GM12891 (cell line): ENCODE measurements at regions not wholly inside any gene's neighbourhood (a gene's known extent, or its start where the extent isn't known, plus 50 kb on each side); places are given as distances from the start of the nearest gene placed in this dataset.

ENCODE experiments used
- DNase-seq: peaks from one replicate; pipeline ENCODE4 v3.0.0; 2011; ENCODE audit warnings: low spot score; ENCODE audit not compliant: insufficient read length
- FAIRE-seq: peaks from 2 replicates; lab custom pipeline; 2011; peaks lifted over from hg19 to GRCh38; lab: Jason Lieb, UNC
- PAX5 ChIP-seq: IDR thresholded peaks from 2 replicates; pipeline ENCODE4 v1.6.1; 2011; ENCODE audit warnings: low read length, moderate library complexity, mild to moderate bottlenecking; ENCODE audit not compliant: insufficient read depth, severe bottlenecking
- POLR2A ChIP-seq: IDR thresholded peaks from 2 replicates; pipeline ENCODE4 v1.6.1; 2011; ENCODE audit warnings: low read depth, low read length, control low read depth
- POLR2AphosphoS5 ChIP-seq: IDR thresholded peaks from 2 replicates; pipeline ENCODE4 v1.6.1; 2011; ENCODE audit warnings: low read depth, low read length, control low read depth
- POU2F2 ChIP-seq: IDR thresholded peaks from 2 replicates; pipeline ENCODE4 v1.6.1; 2011; ENCODE audit warnings: low read depth, mild to moderate bottlenecking, control low read depth, low read length, moderate library complexity
- SPI1 ChIP-seq: IDR thresholded peaks from 2 replicates; pipeline ENCODE4 v1.6.1; 2011; ENCODE audit warnings: low read depth, low read length, control low read depth
- TAF1 ChIP-seq: IDR thresholded peaks from 2 replicates; pipeline ENCODE4 v1.6.1; 2011; ENCODE audit warnings: low read depth, low read length, control low read depth

GRCh38 chr6:17012421-17013225, 89.2 kb upstream of the STMND1 start:
- TF ChIP-seq POU2F2 = no peak
- DNase-seq (no peak), FAIRE-seq (no peak)

GRCh38 chr6:17011985-17012384, 89.9 kb upstream of the STMND1 start:
- FAIRE-seq (no peak), DNase-seq (no peak)
- TF ChIP-seq POU2F2 = no peak

- DNase-seq (no peak), FAIRE-seq (no peak)
- no peak for TF ChIP-seq PAX5
- no peak for TF ChIP-seq TAF1
- TF ChIP-seq POU2F2 = no peak
- TF ChIP-seq POLR2AphosphoS5 = no peak
- TF ChIP-seq POLR2A = no peak
- TF ChIP-seq SPI1 = no peak
Observed at GRCh38 chr6:17007749-17008148, 94.1 kb upstream of the STMND1 start.

- no peak for FAIRE-seq
- TF ChIP-seq POLR2A = no peak
- TF ChIP-seq TAF1 = no peak
- no peak for TF ChIP-seq POU2F2
- no peak for TF ChIP-seq PAX5
- no peak for TF ChIP-seq POLR2AphosphoS5
- TF ChIP-seq SPI1 = no peak
- DNase-seq = no peak
Observed at GRCh38 chr6:17006543-17006942, 95.3 kb upstream of the STMND1 start.

- TF ChIP-seq POLR2AphosphoS5 (no peak), PAX5 (no peak), POLR2A (no peak), SPI1 (no peak), POU2F2 (no peak), TAF1 (no peak)
- FAIRE-seq (no peak), DNase-seq (no peak)
Observed at GRCh38 chr6:17004269-17004668, 97.6 kb upstream of the STMND1 start.

GRCh38 chr6:17002123-17002522, 99.7 kb upstream of the STMND1 start:
- FAIRE-seq = no peak
- TF ChIP-seq POU2F2 = no peak
- TF ChIP-seq POLR2AphosphoS5 = no peak
- no peak for TF ChIP-seq TAF1
- no peak for TF ChIP-seq POLR2A
- TF ChIP-seq SPI1 = no peak
- no peak for TF ChIP-seq PAX5
- DNase-seq = no peak

GRCh38 chr6:17001188-17001587, 100.7 kb upstream of the STMND1 start:
- DNase-seq = no peak

GRCh38 chr6:16999491-17000436, 102.1 kb upstream of the STMND1 start:
- no peak for DNase-seq
- TF ChIP-seq POLR2AphosphoS5 (no peak), POU2F2 (no peak), PAX5 (no peak), TAF1 (no peak), SPI1 (no peak), POLR2A (no peak)
- FAIRE-seq = no peak

More at GRCh38 chr6:17001188-17001587, 100.7 kb upstream of the STMND1 start:
- no peak for FAIRE-seq
- TF ChIP-seq TAF1 (no peak), POU2F2 (no peak), SPI1 (no peak), POLR2AphosphoS5 (no peak), PAX5 (no peak), POLR2A (no peak)

GRCh38 chr6:16998461-16998860, 103.4 kb upstream of the STMND1 start:
- FAIRE-seq = no peak
- TF ChIP-seq POU2F2 (no peak), POLR2A (no peak), PAX5 (no peak), TAF1 (no peak), POLR2AphosphoS5 (no peak), SPI1 (no peak)

More at GRCh38 chr6:16998461-16998860, 103.4 kb upstream of the STMND1 start:
- DNase-seq = no peak
